Keratinocyte (primary cell): ENCODE measurements at regions not wholly inside any gene's neighbourhood (a gene's known extent, or its start where the extent isn't known, plus 50 kb on each side); places are given as distances from the start of the nearest gene placed in this dataset.

Experiments
- DNase-seq: peaks from one replicate; pipeline ENCODE4 v3.0.0-alpha.2; 2011; ENCODE audit warnings: low read depth, missing footprints, low spot score
- FAIRE-seq: peaks from 2 replicates; lab custom pipeline; 2011; peaks lifted over from hg19 to GRCh38; lab: Jason Lieb, UNC
- H2AFZ ChIP-seq: 2 replicates; pipeline ENCODE4 v1.6.0; 2012; ENCODE audit warnings: low read length, control low read depth, inconsistent platforms; ENCODE audit not compliant: control insufficient read depth
- H3K27ac ChIP-seq: 2 replicates; pipeline ENCODE4 v1.5.1; 2011; ENCODE audit warnings: low read length; ENCODE audit not compliant: control insufficient read depth, insufficient read depth
- H3K27me3 ChIP-seq: 3 replicates; pipeline ENCODE4 v1.6.0; 2011; ENCODE audit warnings: low read length; ENCODE audit not compliant: control insufficient read depth, insufficient read depth; ENCODE audit errors: extremely low read depth
- H3K36me3 ChIP-seq, 2 experiments: 2 replicates in 1 of 2; 3 replicates in 1 of 2; pipeline ENCODE4 v1.5.1; 2011; ENCODE audit warnings: low read length in 2 of 2, mild to moderate bottlenecking in 1 of 2; ENCODE audit not compliant: control insufficient read depth in 2 of 2, insufficient read depth in 2 of 2; ENCODE audit errors: extremely low read depth in 1 of 2
- H3K4me1 ChIP-seq: 3 replicates; pipeline ENCODE4 v1.5.1; 2011; ENCODE audit warnings: low read length; ENCODE audit not compliant: control insufficient read depth, insufficient read depth; ENCODE audit errors: extremely low read depth
- H3K4me2 ChIP-seq: 3 replicates; pipeline ENCODE4 v1.6.0; 2011; ENCODE audit warnings: low read depth, low read length; ENCODE audit not compliant: control insufficient read depth, insufficient read depth; ENCODE audit errors: extremely low read depth
- H3K4me3 ChIP-seq, 3 experiments: fragments of 200-600 bp in 1 of 3; sonication (generic) in 1 of 3; 2 replicates in 2 of 3; 3 replicates in 1 of 3; pipeline ENCODE4 v1.5.1; 2011 to 2016; ENCODE audit warnings: low read length in 3 of 3, mild to moderate bottlenecking in 3 of 3, control low read depth in 2 of 3, inconsistent platforms in 1 of 3, low read depth in 1 of 3, mixed read lengths in 1 of 3, mixed run types in 1 of 3, moderate library complexity in 1 of 3; ENCODE audit not compliant: control insufficient read depth in 2 of 3, insufficient read depth in 2 of 3; ENCODE audit errors: extremely low read depth in 1 of 3
- H3K79me2 ChIP-seq: 2 replicates; pipeline ENCODE4 v1.6.0; 2012; ENCODE audit warnings: low read length; ENCODE audit not compliant: control insufficient read depth, insufficient read depth
- H3K9ac ChIP-seq: 3 replicates; pipeline ENCODE4 v1.6.0; 2011; ENCODE audit warnings: low read length; ENCODE audit not compliant: control insufficient read depth, insufficient read depth; ENCODE audit errors: extremely low read depth
- H3K9me1 ChIP-seq: 3 replicates; pipeline ENCODE4 v1.6.0; 2011; ENCODE audit warnings: low read length; ENCODE audit not compliant: control insufficient read depth, insufficient read depth; ENCODE audit errors: extremely low read depth
- H3K9me3 ChIP-seq: 2 replicates; pipeline ENCODE4 v1.5.1; 2012; ENCODE audit warnings: low read depth, low read length; ENCODE audit not compliant: control insufficient read depth
- H4K20me1 ChIP-seq: 3 replicates; pipeline ENCODE4 v1.6.0; 2011; ENCODE audit warnings: low read length; ENCODE audit not compliant: control insufficient read depth, insufficient read depth; ENCODE audit errors: extremely low read depth
- CTCF ChIP-seq, 3 experiments: IDR thresholded peaks in 1 of 3; conservative IDR thresholded peaks in 1 of 3; optimal IDR thresholded peaks in 1 of 3; 2 replicates in 2 of 3; 3 replicates in 1 of 3; pipeline versions ENCODE3 to v1.5.1; 2011; ENCODE audit warnings: low read length in 3 of 3, mild to moderate bottlenecking in 3 of 3, moderate library complexity in 2 of 3, control low read depth in 1 of 3, inconsistent platforms in 1 of 3; ENCODE audit not compliant: insufficient read depth in 2 of 3; ENCODE audit errors: extremely low read depth in 1 of 3
- EZH2 ChIP-seq: IDR thresholded peaks from one replicate; pipeline ENCODE4 v1.6.1; 2012; ENCODE audit warnings: inconsistent platforms, mild to moderate bottlenecking, low read length, moderate library complexity
- dilution Hi-C: fragments of 300-500 bp; cut with MboI; formaldehyde crosslinking; loops from one replicate; pipeline ENCODE4 v1.7.0; 2020; ENCODE audit warnings: low sequenced_read_pairs; ENCODE audit not compliant: extremely low pct_ligation_motif_present

- Histone ChIP-seq H3K9me1 (no peaks in the 10 kb centered on the region), H3K4me1 (no peaks in the 10 kb centered on the region), H2AFZ (no peak overlapping the region), H4K20me1 (no peaks in the 10 kb centered on the region), H3K9ac (no peak overlapping the region), H3K36me3 (no peaks in the 10 kb centered on the region), H3K9me3 (no peaks in the 10 kb centered on the region), H3K79me2 (no peaks in the 10 kb centered on the region), H3K27me3 (no peaks in the 10 kb centered on the region), H3K27ac (no peak overlapping the region), H3K4me3 (no peak overlapping the region), H3K4me2 (no peak overlapping the region)
- no peak for DNase-seq
- FAIRE-seq, result no peak
- TF ChIP-seq EZH2, result no peak
- dilution Hi-C loops, result no loop called here
Measured at GRCh38 chr2:60364491-60364890, 189.0 kb downstream of the BCL11A start.

- Histone ChIP-seq H3K9me1 (no peaks in the 10 kb centered on the region), H3K9me3 (no peaks in the 10 kb centered on the region), H3K4me1 (peaks cover under 1% of the 10 kb centered on the region), H3K9ac (no peak overlapping the region), H3K27ac (no peak overlapping the region), H3K4me3 (no peak overlapping the region), H3K79me2 (no peaks in the 10 kb centered on the region), H2AFZ (no peak overlapping the region), H3K36me3 (no peaks in the 10 kb centered on the region), H3K4me2 (no peak overlapping the region), H4K20me1 (no peaks in the 10 kb centered on the region), H3K27me3 (no peaks in the 10 kb centered on the region)
- no peak for FAIRE-seq
- DNase-seq, result no peak
- dilution Hi-C loops, result no loop called here
- TF ChIP-seq EZH2 (no peak), CTCF (optimal IDR thresholded peaks at IDR 0.05 in 1 of 3, IDR thresholded peaks at IDR 0.05 in 1 of 3, conservative IDR thresholded peaks at IDR 0.05 in 1 of 3; ENCODE audit: extremely low read depth in 1 of 3, insufficient read depth in 2 of 3, low read length in 3 of 3) (no peak)
Measured at GRCh38 chr2:60361498-60361897, 192.0 kb downstream of the BCL11A start.

- Histone ChIP-seq H3K9me1 (no peaks in the 10 kb centered on the region), H3K4me1 (peaks cover 18% of the 10 kb centered on the region), H3K27me3 (no peaks in the 10 kb centered on the region), H3K4me2 (no peak overlapping the region), H3K9me3 (no peaks in the 10 kb centered on the region), H2AFZ (no peak overlapping the region), H3K79me2 (no peaks in the 10 kb centered on the region), H4K20me1 (no peaks in the 10 kb centered on the region), H3K36me3 (no peaks in the 10 kb centered on the region), H3K4me3 (no peak overlapping the region), H3K9ac (no peak overlapping the region), H3K27ac (no peak overlapping the region)
- dilution Hi-C loops, result no loop called here
- TF ChIP-seq EZH2, result no peak
- TF ChIP-seq CTCF (optimal IDR thresholded peaks at IDR 0.05 in 1 of 3, IDR thresholded peaks at IDR 0.05 in 1 of 3, conservative IDR thresholded peaks at IDR 0.05 in 1 of 3; ENCODE audit: extremely low read depth in 1 of 3, insufficient read depth in 2 of 3, low read length in 3 of 3), result no peak
- FAIRE-seq, result no peak
- DNase-seq, result no peak
Measured at GRCh38 chr2:60359569-60359968, 193.9 kb downstream of the BCL11A start.
